HG02973 (cell line): ENCODE measurements at regions not wholly inside any gene's neighbourhood (a gene's known extent, or its start where the extent isn't known, plus 50 kb on each side); places are given as distances from the start of the nearest gene placed in this dataset.
"Not testable (repeated sequence)": the region's sequence is repeated elsewhere in the genome, so short reads cannot be mapped to it uniquely, and the experiment has no call there.

ENCODE experiments used
- ATAC-seq: cut with Tn5 transposase; IDR thresholded peaks from one replicate; pipeline ENCODE4 v1.9.1; 2021; ENCODE audit warnings: moderate library complexity; ENCODE audit not compliant: unreplicated experiment

- ATAC-seq, result no peak
These were observed 126.1 kb upstream of the ARHGEF3 start for GRCh38 chr3:56927855-56928254.

- no peak for ATAC-seq
These were observed 125.2 kb upstream of the ARHGEF3 start for GRCh38 chr3:56926947-56927282.

GRCh38 chr3:56926243-56926946, 124.6 kb upstream of the ARHGEF3 start:
- no peak for ATAC-seq

- ATAC-seq, result not testable (repeated sequence)
These were observed 123.0 kb upstream of the ARHGEF3 start for GRCh38 chr3:56924700-56925099.

GRCh38 chr3:56923526-56924224, 121.9 kb upstream of the ARHGEF3 start:
- ATAC-seq, result no peak

GRCh38 chr3:56921573-56922453, 120.1 kb upstream of the ARHGEF3 start:
- no peak for ATAC-seq

GRCh38 chr3:56919797-56920195, 118.0 kb upstream of the ARHGEF3 start:
- no peak for ATAC-seq

GRCh38 chr3:56919137-56919796, 117.5 kb upstream of the ARHGEF3 start:
- ATAC-seq, result no peak

- peak; percentile 49 for ATAC-seq
These were observed 116.4 kb upstream of the ARHGEF3 start for GRCh38 chr3:56918111-56918568.

- peak; percentile 49 for ATAC-seq
These were observed 115.8 kb upstream of the ARHGEF3 start for GRCh38 chr3:56917361-56918110.

- no peak for ATAC-seq
These were observed 115.1 kb upstream of the ARHGEF3 start for GRCh38 chr3:56916716-56917360.

GRCh38 chr3:56915966-56916586, 114.3 kb upstream of the ARHGEF3 start:
- peak; percentile 42 for ATAC-seq

GRCh38 chr3:56914646-56915045, 112.9 kb upstream of the ARHGEF3 start:
- no peak for ATAC-seq

- ATAC-seq, result no peak
These were observed 109.6 kb upstream of the ARHGEF3 start for GRCh38 chr3:56911363-56911762.

GRCh38 chr3:56909349-56909748, 107.6 kb upstream of the ARHGEF3 start:
- ATAC-seq, result no peak

- ATAC-seq, result no peak
These were observed 106.3 kb upstream of the ARHGEF3 start for GRCh38 chr3:56908004-56908403.

- no peak for ATAC-seq
These were observed 102.9 kb upstream of the ARHGEF3 start for GRCh38 chr3:56904552-56905215.

GRCh38 chr3:56903231-56903782, 101.6 kb upstream of the ARHGEF3 start:
- no peak for ATAC-seq
